ENCODE measurements at regions not wholly inside any gene's neighbourhood (a gene's known extent, or its start where the extent isn't known, plus 50 kb on each side); places are given as distances from the start of the nearest gene placed in this dataset.

DNA sequence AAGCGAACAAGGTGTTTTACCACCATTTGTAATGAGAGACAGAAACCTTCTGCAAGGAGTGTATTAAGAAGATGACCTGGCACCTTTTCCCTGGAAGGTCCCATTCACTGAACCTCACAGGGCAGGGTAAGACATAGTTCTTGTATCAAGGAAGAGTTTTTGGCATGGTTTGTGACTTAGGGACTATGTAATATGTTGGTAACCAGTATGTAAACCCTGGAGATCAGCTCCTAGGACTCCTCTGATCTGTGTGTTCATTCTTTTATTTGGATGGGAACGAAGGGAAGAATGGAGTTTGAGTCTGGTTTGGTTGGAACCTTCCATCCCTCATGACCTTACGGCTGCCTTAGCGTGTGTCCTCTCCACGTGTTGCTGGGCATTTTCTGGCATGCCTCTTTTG lies 175.4 kb downstream of the CAND1 start:
- TF ChIP-seq, protein P1, sequence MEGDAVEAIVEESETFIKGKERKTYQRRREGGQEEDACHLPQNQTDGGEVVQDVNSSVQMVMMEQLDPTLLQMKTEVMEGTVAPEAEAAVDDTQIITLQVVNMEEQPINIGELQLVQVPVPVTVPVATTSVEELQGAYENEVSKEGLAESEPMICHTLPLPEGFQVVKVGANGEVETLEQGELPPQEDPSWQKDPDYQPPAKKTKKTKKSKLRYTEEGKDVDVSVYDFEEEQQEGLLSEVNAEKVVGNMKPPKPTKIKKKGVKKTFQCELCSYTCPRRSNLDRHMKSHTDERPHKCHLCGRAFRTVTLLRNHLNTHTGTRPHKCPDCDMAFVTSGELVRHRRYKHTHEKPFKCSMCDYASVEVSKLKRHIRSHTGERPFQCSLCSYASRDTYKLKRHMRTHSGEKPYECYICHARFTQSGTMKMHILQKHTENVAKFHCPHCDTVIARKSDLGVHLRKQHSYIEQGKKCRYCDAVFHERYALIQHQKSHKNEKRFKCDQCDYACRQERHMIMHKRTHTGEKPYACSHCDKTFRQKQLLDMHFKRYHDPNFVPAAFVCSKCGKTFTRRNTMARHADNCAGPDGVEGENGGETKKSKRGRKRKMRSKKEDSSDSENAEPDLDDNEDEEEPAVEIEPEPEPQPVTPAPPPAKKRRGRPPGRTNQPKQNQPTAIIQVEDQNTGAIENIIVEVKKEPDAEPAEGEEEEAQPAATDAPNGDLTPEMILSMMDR (IDR thresholded peaks at IDR 0.05): no peak
- TF ChIP-seq POLR2A (IDR thresholded peaks at IDR 0.05) (no peak), POLR2AphosphoS5 (IDR thresholded peaks at IDR 0.05) (no peak), EP300 (IDR thresholded peaks at IDR 0.05) (no peak)
